Stomach smooth muscle (tissue), 2 donors: ENCODE measurements at regions not wholly inside any gene's neighbourhood (a gene's known extent, or its start where the extent isn't known, plus 50 kb on each side); places are given as distances from the start of the nearest gene placed in this dataset.

Source experiments
- H3K27ac ChIP-seq: one replicate; pipeline ENCODE4 v1.7.0; 2013; ENCODE audit warnings: mild to moderate bottlenecking, low read length, inconsistent platforms
- H3K27me3 ChIP-seq, 2 donors: one replicate each; pipeline ENCODE4 v1.7.0; 2013; ENCODE audit warnings: low read length in 2 of 2; ENCODE audit not compliant: insufficient read depth in 2 of 2, control insufficient read depth in 1 of 2
- H3K36me3 ChIP-seq, 2 donors: one replicate each; pipeline ENCODE4 v1.7.0; 2013; ENCODE audit warnings: low read length in 2 of 2; ENCODE audit not compliant: control insufficient read depth in 2 of 2, insufficient read depth in 2 of 2
- H3K4me1 ChIP-seq: one replicate; pipeline ENCODE4 v1.7.0; 2013; ENCODE audit warnings: low read length; ENCODE audit not compliant: control insufficient read depth, insufficient read depth
- H3K4me3 ChIP-seq, 2 donors: one replicate each; pipeline ENCODE4 v1.7.0; 2013; ENCODE audit warnings: low read length in 2 of 2
- H3K9ac ChIP-seq, 2 donors: one replicate each; pipeline ENCODE4 v1.7.0; 2013; ENCODE audit warnings: low read length in 2 of 2, mild to moderate bottlenecking in 1 of 2
- H3K9me3 ChIP-seq, 2 donors: one replicate each; pipeline ENCODE4 v1.7.0; 2013; ENCODE audit warnings: low read length in 2 of 2; ENCODE audit not compliant: control insufficient read depth in 2 of 2
- donor health status: healthy.
- donor health status: Pancreatic carcinoma.

DNA sequence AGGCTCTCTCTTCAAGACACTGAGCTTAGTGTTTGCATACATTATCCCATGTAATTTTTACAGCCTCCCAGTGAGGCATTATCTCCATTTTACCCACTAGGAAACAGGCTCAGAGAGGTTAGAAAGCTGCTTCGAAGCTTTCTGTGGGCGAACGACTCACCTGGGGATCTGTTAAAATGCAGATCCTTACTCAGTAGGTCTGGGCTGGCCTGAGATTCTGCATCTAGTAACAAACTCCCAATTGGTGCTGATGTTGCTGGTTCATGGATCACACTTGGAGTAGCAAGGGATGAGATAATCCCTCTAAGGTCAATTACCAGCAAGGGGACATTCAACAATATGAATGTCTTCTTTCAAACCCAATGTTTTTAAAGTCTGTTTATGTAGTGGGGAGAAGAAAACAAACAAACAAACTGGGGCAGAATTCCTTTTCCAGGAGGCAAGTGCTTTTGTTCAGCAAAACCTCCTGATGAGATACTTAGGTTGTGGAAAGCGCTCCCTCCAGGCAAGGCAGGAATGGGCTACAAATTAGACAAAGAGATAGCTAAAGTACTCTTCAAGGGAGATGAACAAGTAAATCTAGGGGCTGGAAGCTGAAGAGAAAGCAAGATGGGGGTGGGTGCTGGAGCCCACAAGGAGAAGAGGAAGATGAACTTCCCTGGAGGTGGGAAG lies 311.9 kb downstream of the SHQ1 start:
- Histone ChIP-seq H3K27ac (no peak overlapping the region), H3K9ac (no peak overlapping the region), H3K27me3 (no peaks in the 10 kb centered on the region), H3K4me1 (no peaks in the 10 kb centered on the region), H3K4me3 (no peak overlapping the region), H3K36me3 (no peaks in the 10 kb centered on the region), H3K9me3 (peaks cover 0 to 1% of the 10 kb centered on the region in 2 donors)

DNA sequence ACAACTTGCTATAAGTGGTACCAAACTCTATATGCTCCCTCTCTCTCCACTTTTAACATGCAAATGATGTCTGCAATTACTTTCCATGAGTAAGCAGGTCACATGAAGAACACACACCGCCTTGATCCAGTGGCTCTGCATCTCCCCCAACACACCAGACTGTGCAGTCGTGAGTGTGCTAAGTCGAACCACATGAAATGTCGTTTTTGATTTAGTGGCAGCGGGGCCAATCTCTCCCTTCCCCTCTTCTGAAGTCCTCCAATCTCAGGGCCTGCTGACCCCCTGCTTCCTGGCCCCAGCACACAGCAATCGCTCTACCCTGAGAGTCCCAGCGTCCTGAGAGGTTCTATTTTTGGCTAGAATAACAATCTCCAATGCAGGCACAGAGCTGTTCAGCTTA lies 312.5 kb downstream of the SHQ1 start:
- H3K27me3 ChIP-seq: no peaks in the 10 kb centered on the region
- no peaks in the 10 kb centered on the region for H3K36me3 ChIP-seq
- no peak overlapping the region for H3K9ac ChIP-seq
- no peaks in the 10 kb centered on the region for H3K4me1 ChIP-seq
- H3K4me3 ChIP-seq: no peak overlapping the region
- no peak overlapping the region for H3K27ac ChIP-seq
- no peaks in the 10 kb centered on the region for H3K9me3 ChIP-seq

DNA sequence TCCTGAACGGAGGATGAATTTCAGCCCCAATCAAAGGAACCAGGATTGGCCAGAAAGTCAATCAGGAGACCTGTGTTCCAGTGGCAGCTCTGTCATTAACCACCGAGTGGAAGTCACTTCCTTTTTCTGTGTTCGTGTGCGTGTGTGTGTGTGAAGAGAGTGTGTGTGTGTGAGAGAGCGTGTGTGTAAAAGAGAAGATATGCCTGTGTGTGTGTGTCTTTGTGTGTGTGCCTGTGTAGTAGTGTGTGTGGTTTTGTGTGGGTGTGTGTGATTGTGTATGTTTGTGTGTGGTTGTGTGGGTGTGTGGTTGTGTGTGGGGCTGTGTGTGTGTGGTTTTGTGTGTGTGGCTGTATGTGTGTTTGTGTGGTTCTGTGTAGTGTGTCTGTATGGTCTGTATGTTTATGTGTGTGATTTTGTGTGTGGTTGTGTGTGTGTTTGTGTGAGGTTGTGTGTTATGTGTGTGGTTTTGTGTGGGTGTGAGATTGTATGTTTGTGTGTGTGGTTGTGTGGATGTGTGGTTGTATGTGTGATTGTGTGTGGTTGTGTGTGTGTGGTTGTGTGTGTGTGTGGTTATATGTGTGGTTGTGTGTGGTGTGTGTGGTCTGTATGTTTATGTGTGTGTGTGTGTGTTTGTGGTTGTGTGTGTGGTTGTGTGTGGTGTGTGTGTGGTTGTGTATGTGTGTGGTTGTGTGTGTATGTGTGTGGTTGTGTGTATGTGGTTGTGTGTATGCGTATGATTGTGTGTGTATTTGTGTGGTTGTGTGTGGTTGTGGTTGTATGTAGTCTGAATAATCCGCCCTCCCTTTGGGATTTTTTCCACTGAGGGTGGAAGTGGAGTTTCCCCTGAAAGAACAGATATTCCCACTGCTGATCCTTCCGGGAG lies 314.4 kb downstream of the SHQ1 start:
- H3K4me3 ChIP-seq: no peak overlapping the region
- H3K9me3 ChIP-seq: no peaks in the 10 kb centered on the region
- H3K36me3 ChIP-seq: no peaks in the 10 kb centered on the region
- H3K27me3 ChIP-seq: no peaks in the 10 kb centered on the region
- H3K9ac ChIP-seq: no peak overlapping the region
- no peaks in the 10 kb centered on the region for H3K4me1 ChIP-seq
- H3K27ac ChIP-seq: no peak overlapping the region

DNA sequence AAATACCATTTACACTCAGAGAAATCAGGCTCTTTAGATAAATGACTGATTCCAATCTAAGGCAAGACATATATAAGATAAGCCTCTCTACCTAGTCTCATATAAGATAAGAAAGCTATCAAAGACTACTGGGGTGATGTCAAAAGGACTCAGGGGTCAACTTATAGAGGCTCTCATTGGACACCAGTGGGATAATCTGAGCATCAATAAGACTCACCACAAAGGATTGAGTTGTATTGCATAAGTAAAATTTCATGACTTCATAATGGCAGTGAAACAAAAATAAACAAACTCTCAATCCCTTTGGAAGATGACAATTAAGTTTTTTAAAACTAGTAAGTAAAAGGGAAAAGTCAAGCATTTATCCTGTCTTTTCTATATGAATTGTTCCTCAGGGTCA lies 317.8 kb downstream of the SHQ1 start:
- Histone ChIP-seq H3K36me3 (no peaks in the 10 kb centered on the region), H3K4me1 (no peaks in the 10 kb centered on the region), H3K9ac (no peak overlapping the region), H3K4me3 (no peak overlapping the region), H3K9me3 (no peaks in the 10 kb centered on the region), H3K27me3 (no peaks in the 10 kb centered on the region), H3K27ac (no peak overlapping the region)

DNA sequence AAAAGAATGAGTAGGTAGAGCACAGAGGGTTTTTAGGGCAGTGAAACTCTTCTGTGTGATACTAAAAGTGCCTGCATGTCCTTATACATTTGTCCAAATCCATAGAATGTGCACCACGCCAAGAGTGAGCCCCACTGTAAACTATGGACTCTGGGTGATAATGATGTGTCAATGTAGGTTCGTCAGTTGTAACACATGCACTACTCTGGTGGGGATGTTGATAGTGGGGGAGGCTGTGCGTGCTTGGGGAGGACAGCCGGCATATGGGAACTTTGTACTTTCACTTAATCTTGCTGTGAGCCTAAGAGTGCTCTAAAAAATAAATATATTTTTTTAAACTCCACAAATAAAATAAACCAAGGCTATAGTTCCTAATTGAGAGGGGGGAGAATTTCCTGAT lies 319.2 kb downstream of the SHQ1 start:
- Histone ChIP-seq H3K4me1 (no peaks in the 10 kb centered on the region), H3K4me3 (no peak overlapping the region), H3K27ac (no peak overlapping the region), H3K27me3 (no peaks in the 10 kb centered on the region), H3K9ac (no peak overlapping the region), H3K9me3 (no peaks in the 10 kb centered on the region), H3K36me3 (no peaks in the 10 kb centered on the region)

DNA sequence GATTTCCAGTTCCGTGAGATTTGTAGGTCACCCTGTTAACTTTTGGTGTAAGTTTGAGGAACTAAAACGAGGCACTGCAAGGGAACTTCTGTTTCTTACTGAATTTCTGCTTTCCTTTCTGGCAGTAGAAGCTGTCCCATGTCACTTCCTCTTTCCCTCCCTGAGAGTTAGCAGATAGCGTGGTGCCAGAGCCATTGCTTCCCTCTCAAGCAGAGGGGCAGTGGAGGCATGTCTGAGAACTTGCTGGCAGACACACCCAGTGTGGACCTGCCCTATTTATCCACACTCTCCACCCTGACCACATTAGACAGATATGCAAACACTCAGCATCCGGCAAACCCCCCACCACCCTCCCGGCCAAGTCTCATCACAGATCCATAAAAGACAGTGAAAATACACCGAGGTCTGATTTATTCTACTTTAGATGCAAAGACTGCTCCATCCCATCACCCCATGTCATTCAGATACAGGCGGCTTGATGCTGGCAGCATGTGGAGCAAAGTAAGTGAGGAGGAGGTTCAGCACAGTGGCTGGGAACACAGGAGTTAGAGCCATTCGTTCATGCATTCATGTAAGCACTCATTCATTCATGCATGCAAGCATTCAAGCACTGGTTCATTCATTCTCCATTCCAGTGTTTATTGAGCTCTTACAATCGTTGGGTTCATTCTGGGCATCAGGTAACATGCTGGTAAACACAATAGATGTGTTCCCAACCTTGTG lies 324.7 kb downstream of the SHQ1 start:
- Histone ChIP-seq H3K4me3 (no peak overlapping the region), H3K36me3 (no peaks in the 10 kb centered on the region), H3K27me3 (no peaks in the 10 kb centered on the region), H3K9me3 (no peaks in the 10 kb centered on the region), H3K27ac (no peak overlapping the region), H3K9ac (no peak overlapping the region), H3K4me1 (no peaks in the 10 kb centered on the region)

DNA sequence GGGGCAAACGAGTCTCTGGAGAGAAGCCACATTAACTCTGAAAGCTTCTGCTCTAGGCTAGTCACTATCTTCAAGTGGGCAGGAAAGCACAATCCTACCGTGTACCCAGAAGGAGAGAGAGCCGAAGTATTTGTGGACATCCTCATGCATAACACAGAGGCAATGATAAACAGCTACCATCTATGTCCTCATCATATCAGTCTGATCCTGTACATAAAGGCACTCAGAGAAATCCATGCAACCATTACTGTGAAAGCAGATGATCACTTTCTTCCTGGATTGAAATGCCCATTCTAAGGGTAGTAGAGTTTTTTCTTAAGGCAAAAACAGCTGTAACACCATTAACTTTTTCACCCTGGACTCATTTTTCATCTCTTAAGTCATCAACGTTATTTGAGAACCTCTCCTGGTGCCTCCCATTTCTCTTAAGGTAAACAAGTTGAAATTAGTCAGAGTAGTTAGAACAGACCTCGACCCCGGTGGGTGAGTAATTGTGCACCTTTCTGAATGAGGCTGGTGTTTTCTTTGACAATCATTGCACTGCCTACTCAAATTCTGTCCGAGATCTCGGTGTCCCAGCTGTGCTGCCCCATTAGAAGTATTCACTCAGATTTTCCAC lies 327.4 kb downstream of the SHQ1 start:
- Histone ChIP-seq H3K4me1 (no peaks in the 10 kb centered on the region), H3K27ac (no peak overlapping the region), H3K9me3 (no peaks in the 10 kb centered on the region), H3K9ac (no peak overlapping the region), H3K27me3 (no peaks in the 10 kb centered on the region), H3K4me3 (no peak overlapping the region), H3K36me3 (no peaks in the 10 kb centered on the region)

DNA sequence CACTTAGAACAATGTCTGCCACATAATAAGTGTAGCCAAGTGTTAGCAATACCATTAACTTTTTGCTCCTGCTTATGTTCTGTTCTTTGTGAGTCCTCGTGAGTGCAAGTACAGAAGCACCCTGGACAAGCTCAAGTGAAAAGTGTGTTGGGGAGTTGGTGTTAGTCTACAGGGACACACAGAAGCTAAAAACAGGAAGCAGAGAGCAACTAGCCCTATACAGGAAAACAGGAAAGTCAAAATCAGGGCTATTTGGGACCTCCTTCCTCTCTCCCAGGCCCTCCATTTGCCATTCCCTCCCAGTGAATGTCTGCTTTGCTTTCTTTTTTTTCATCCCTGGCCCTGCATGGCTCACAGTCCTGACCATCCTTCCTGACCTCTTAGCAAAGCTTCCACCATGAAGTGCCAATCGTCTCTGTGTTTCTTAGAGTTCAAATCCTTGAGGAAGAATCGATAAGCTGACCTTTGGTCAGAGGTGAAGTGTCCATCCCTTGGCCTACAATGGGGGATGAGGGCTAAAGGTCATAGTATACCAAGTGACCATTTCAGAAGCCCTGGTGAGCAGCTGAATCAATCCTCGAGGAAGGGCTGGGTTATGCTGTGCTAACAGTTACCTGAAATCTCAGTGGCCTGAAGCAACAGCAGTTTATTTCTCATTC lies 328.2 kb downstream of the SHQ1 start:
- Histone ChIP-seq H3K4me1 (no peaks in the 10 kb centered on the region), H3K4me3 (no peak overlapping the region), H3K9ac (no peak overlapping the region), H3K9me3 (no peaks in the 10 kb centered on the region), H3K27ac (no peak overlapping the region), H3K36me3 (no peaks in the 10 kb centered on the region), H3K27me3 (no peaks in the 10 kb centered on the region)

DNA sequence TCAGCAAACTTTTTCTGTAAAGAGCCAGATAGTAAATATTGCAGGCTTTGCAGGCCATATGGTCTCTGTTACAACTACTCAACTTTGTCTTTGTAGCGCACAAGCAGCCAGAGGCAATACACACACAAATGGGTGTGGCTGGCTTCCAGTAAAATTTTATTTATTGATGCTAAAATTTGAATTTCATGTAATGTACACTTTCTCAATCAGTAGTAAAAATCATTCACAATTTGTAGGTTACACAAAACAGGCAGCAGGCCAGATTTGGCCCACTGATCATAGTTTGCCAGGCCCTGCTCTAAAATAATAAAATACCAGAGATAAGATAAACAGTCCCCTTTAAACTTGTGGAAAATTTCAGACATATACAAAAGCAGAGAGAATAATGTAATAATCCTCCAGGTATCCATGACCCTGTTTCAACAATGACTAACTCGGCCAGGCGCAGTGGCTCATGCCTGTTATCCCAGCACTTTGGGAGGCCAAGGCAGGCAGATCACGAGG lies 330.3 kb downstream of the SHQ1 start:
- Histone ChIP-seq H3K9me3 (no peaks in the 10 kb centered on the region), H3K9ac (no peak overlapping the region), H3K4me1 (no peaks in the 10 kb centered on the region), H3K27me3 (no peaks in the 10 kb centered on the region), H3K27ac (no peak overlapping the region), H3K4me3 (no peak overlapping the region), H3K36me3 (no peaks in the 10 kb centered on the region)

DNA sequence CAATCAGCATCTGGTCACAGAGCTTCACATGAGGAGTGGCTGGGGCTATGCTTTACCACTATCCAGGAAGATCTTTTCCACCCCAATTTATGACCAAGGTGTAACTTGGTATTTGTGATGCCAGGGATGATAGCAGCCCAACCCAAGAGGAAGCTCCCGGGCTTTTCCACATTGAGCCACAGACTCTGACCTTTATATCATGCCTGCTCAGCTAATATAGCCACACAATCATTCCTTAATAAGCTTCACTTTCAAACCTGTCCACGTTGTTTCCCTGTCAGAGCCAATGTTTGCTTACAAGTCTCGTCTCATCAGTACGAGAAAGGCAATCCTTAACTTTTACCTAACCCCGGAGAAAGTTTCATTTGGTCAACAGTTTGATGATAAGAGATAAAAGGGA lies 330.9 kb downstream of the SHQ1 start:
- no peak overlapping the region for H3K4me3 ChIP-seq
- H3K27ac ChIP-seq: no peak overlapping the region
- H3K36me3 ChIP-seq: no peaks in the 10 kb centered on the region
- no peaks in the 10 kb centered on the region for H3K9me3 ChIP-seq
- no peak overlapping the region for H3K9ac ChIP-seq
- no peaks in the 10 kb centered on the region for H3K4me1 ChIP-seq
- no peaks in the 10 kb centered on the region for H3K27me3 ChIP-seq
